HG02884 (cell line): ENCODE measurements at regions not wholly inside any gene's neighbourhood (a gene's known extent, or its start where the extent isn't known, plus 50 kb on each side); places are given as distances from the start of the nearest gene placed in this dataset.

ENCODE experiments used
- ATAC-seq: cut with Tn5 transposase; IDR thresholded peaks from one replicate; pipeline ENCODE4 v1.9.1; 2021; ENCODE audit warnings: mild to moderate bottlenecking, moderate library complexity; ENCODE audit not compliant: unreplicated experiment

- no peak for ATAC-seq
Measured at GRCh38 chr9:87818308-87818707, 64.4 kb upstream of the SPATA31E1 start.

- no peak for ATAC-seq
Measured at GRCh38 chr9:87824216-87824875, 58.3 kb upstream of the SPATA31E1 start.

- no peak for ATAC-seq
Measured at GRCh38 chr9:87824886-87825285, 57.8 kb upstream of the SPATA31E1 start.

GRCh38 chr9:87826331-87826730, 56.3 kb upstream of the SPATA31E1 start:
- no peak for ATAC-seq

GRCh38 chr9:87827341-87827740, 55.3 kb upstream of the SPATA31E1 start:
- no peak for ATAC-seq

GRCh38 chr9:87829756-87830155, 52.9 kb upstream of the SPATA31E1 start:
- no peak for ATAC-seq

GRCh38 chr9:87830446-87830845, 52.2 kb upstream of the SPATA31E1 start:
- no peak for ATAC-seq

GRCh38 chr9:87831159-87831558, 51.5 kb upstream of the SPATA31E1 start:
- ATAC-seq: no peak
